Astrocyte (in vitro differentiated cells and primary cell): ENCODE measurements at regions not wholly inside any gene's neighbourhood (a gene's known extent, or its start where the extent isn't known, plus 50 kb on each side); places are given as distances from the start of the nearest gene placed in this dataset.

Source experiments
- DNase-seq: peaks from one replicate; pipeline ENCODE4 v3.0.0-alpha.2; 2010; ENCODE audit warnings: low read depth
- FAIRE-seq: peaks from 2 replicates; lab custom pipeline; 2011; peaks lifted over from hg19 to GRCh38; lab: Jason Lieb, UNC
- H2AFZ ChIP-seq: 2 replicates; pipeline ENCODE4 v1.6.0; 2012; ENCODE audit warnings: low read depth, low read length, inconsistent platforms
- H3K27ac ChIP-seq: 2 replicates; pipeline ENCODE4 v1.5.1; 2011; ENCODE audit warnings: low read depth, low read length, inconsistent platforms
- H3K27me3 ChIP-seq: 2 replicates; pipeline ENCODE4 v1.6.0; 2011; ENCODE audit warnings: low read length, inconsistent platforms; ENCODE audit not compliant: insufficient read depth
- H3K36me3 ChIP-seq: 2 replicates; pipeline ENCODE4 v1.5.1; 2011; ENCODE audit warnings: low read length, inconsistent platforms; ENCODE audit not compliant: insufficient read depth
- H3K4me1 ChIP-seq: 2 replicates; pipeline ENCODE4 v1.5.1; 2011; ENCODE audit warnings: low read length, inconsistent platforms; ENCODE audit not compliant: insufficient read depth
- H3K4me2 ChIP-seq: 2 replicates; pipeline ENCODE4 v1.6.0; 2012; ENCODE audit warnings: low read length, inconsistent platforms
- H3K4me3 ChIP-seq: 2 replicates; pipeline ENCODE4 v1.5.1; 2011; ENCODE audit warnings: low read depth, mild to moderate bottlenecking, low read length, inconsistent platforms; ENCODE audit not compliant: insufficient read depth
- H3K79me2 ChIP-seq: 2 replicates; pipeline ENCODE4 v1.6.0; 2012; ENCODE audit warnings: mild to moderate bottlenecking, low read length, inconsistent platforms; ENCODE audit not compliant: insufficient read depth
- H3K9ac ChIP-seq: 2 replicates; pipeline ENCODE4 v1.6.0; 2012; ENCODE audit warnings: mild to moderate bottlenecking, low read length, inconsistent platforms
- H3K9me3 ChIP-seq: 2 replicates; pipeline ENCODE4 v1.5.1; 2012; ENCODE audit warnings: low read depth, mild to moderate bottlenecking, low read length, inconsistent platforms; ENCODE audit not compliant: insufficient read depth
- H4K20me1 ChIP-seq: 2 replicates; pipeline ENCODE4 v1.6.0; 2012; ENCODE audit warnings: low read length, inconsistent platforms; ENCODE audit not compliant: insufficient read depth
- H3K27ac Mint-ChIP-seq: one replicate; pipeline ENCODE4 v1.8.0; 2021; ENCODE audit warnings: mild to moderate bottlenecking, mixed read lengths; ENCODE audit not compliant: unreplicated experiment
- H3K27me3 Mint-ChIP-seq: one replicate; pipeline ENCODE4 v1.8.0; 2021; ENCODE audit warnings: low read depth, mixed read lengths; ENCODE audit not compliant: unreplicated experiment
- H3K36me3 Mint-ChIP-seq: one replicate; pipeline ENCODE4 v1.8.0; 2021; ENCODE audit warnings: low read depth, mixed read lengths; ENCODE audit not compliant: unreplicated experiment
- H3K4me1 Mint-ChIP-seq: one replicate; pipeline ENCODE4 v1.8.0; 2021; ENCODE audit warnings: low read depth, mixed read lengths; ENCODE audit not compliant: unreplicated experiment
- H3K4me3 Mint-ChIP-seq: one replicate; pipeline ENCODE4 v1.8.0; 2021; ENCODE audit warnings: mild to moderate bottlenecking, moderate library complexity, mixed read lengths; ENCODE audit not compliant: unreplicated experiment
- H3K9me3 Mint-ChIP-seq: one replicate; pipeline ENCODE4 v1.8.0; 2021; ENCODE audit warnings: mild to moderate bottlenecking, mixed read lengths; ENCODE audit not compliant: unreplicated experiment
- CTCF ChIP-seq: IDR thresholded peaks from 2 replicates; pipeline ENCODE4 v1.5.1; 2011; ENCODE audit warnings: low read depth, mild to moderate bottlenecking, inconsistent platforms, low read length, moderate library complexity; ENCODE audit not compliant: insufficient read depth
- EZH2 ChIP-seq: IDR thresholded peaks from 2 replicates; pipeline ENCODE4 v1.6.1; 2012; ENCODE audit warnings: mild to moderate bottlenecking, low read length, inconsistent platforms; ENCODE audit not compliant: insufficient read depth

GRCh38 chr3:171951597-171951996 lies 87.8 kb upstream of the FNDC3B start:
- Histone ChIP-seq H3K4me1 (peaks cover 21% of the 10 kb centered on the region), H3K4me3 (no peak overlapping the region), H3K4me2 (no peak overlapping the region), H3K79me2 (no peaks in the 10 kb centered on the region), H3K27ac (no peak overlapping the region), H3K36me3 (no peaks in the 10 kb centered on the region), H3K9me3 (no peaks in the 10 kb centered on the region), H4K20me1 (no peaks in the 10 kb centered on the region), H3K9ac (no peak overlapping the region), H2AFZ (no peak overlapping the region), H3K27me3 (no peaks in the 10 kb centered on the region)
- Mint-ChIP-seq H3K4me1 (peaks cover 18% of the 10 kb centered on the region), H3K36me3 (no peaks in the 10 kb centered on the region), H3K27me3 (peaks cover under 1% of the 10 kb centered on the region), H3K27ac (no peak overlapping the region), H3K4me3 (no peak overlapping the region), H3K9me3 (peaks cover 3% of the 10 kb centered on the region)
- no peak for TF ChIP-seq EZH2
- no peak for TF ChIP-seq CTCF
- no peak for FAIRE-seq
- DNase-seq = no peak

GRCh38 chr3:171953301-171954022 lies 85.9 kb upstream of the FNDC3B start:
- Histone ChIP-seq H2AFZ (no peak overlapping the region), H3K27me3 (no peaks in the 10 kb centered on the region), H4K20me1 (no peaks in the 10 kb centered on the region), H3K4me1 (peaks cover 21% of the 10 kb centered on the region), H3K9me3 (no peaks in the 10 kb centered on the region), H3K36me3 (no peaks in the 10 kb centered on the region), H3K4me2 (no peak overlapping the region), H3K9ac (no peak overlapping the region), H3K4me3 (no peak overlapping the region), H3K27ac (no peak overlapping the region), H3K79me2 (no peaks in the 10 kb centered on the region)
- Mint-ChIP-seq H3K27me3 (peaks cover 3% of the 10 kb centered on the region), H3K27ac (no peak overlapping the region), H3K9me3 (no peaks in the 10 kb centered on the region), H3K4me3 (no peak overlapping the region), H3K36me3 (no peaks in the 10 kb centered on the region), H3K4me1 (peaks cover 18% of the 10 kb centered on the region)
- FAIRE-seq (peak; percentile 26), DNase-seq (no peak)
- TF ChIP-seq EZH2 (no peak), CTCF (no peak)

DNA sequence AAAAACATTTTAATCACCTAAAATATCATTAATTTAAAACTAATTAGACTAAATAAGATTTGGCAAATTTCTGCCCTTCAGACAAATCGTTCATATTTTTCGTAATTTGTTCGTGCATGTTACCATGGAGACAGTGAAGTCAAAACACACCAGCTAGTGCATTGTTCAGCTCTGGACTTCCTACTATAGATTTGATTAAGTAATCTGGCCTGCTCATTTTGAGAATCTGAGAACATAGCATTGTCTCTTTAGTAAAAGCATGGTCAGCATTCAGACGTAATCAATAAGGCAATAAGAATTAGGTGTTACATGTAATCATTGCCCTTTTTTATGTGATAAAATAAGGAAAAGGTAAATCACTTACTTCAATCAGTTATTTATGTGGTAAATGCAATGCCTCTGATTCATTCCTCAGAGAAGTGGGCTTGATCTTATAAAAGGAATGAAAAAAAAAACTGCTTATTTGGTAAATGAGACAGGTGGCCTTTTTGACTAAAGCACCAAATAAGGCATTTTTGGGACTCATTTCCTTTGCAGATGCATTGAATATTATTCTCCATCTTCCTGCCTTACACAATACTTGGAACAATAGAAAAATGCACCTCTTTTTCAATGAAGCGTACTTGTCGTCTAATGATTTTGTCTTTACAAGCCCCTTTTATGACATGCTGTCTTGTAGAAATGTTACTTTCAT lies 84.5 kb upstream of the FNDC3B start:
- Histone ChIP-seq H3K79me2 (no peaks in the 10 kb centered on the region), H3K9ac (no peak overlapping the region), H3K27me3 (no peaks in the 10 kb centered on the region), H3K36me3 (no peaks in the 10 kb centered on the region), H3K4me2 (no peak overlapping the region), H2AFZ (no peak overlapping the region), H4K20me1 (no peaks in the 10 kb centered on the region), H3K27ac (no peak overlapping the region), H3K4me3 (no peak overlapping the region), H3K4me1 (peaks cover 21% of the 10 kb centered on the region), H3K9me3 (no peaks in the 10 kb centered on the region)
- Mint-ChIP-seq H3K4me3 (no peak overlapping the region), H3K36me3 (no peaks in the 10 kb centered on the region), H3K27me3 (peaks cover 3% of the 10 kb centered on the region), H3K4me1 (peaks cover 18% of the 10 kb centered on the region), H3K9me3 (no peaks in the 10 kb centered on the region), H3K27ac (no peak overlapping the region)
- DNase-seq = peak; percentile 55
- peak; percentile 56 for FAIRE-seq
- TF ChIP-seq CTCF (no peak), EZH2 (no peak)
